H1 (cell line): ENCODE measurements at regions not wholly inside any gene's neighbourhood (a gene's known extent, or its start where the extent isn't known, plus 50 kb on each side); places are given as distances from the start of the nearest gene placed in this dataset.

Experiments used
- CBX5 ChIP-seq: fragments of 300-800, 300-1000 bp; sonication (generic); IDR thresholded peaks from 2 replicates; pipeline ENCODE4 v1.7.1; 2016; ENCODE audit warnings: antibody characterized with exemption, low read length, low read depth
- CTCF ChIP-seq, 3 experiments: IDR thresholded peaks; 1 replicate in 2 of 3; 2 replicates in 1 of 3; pipeline versions ENCODE4 v1.5.1 to v1.6.1; 2011; ENCODE audit warnings: low read length in 3 of 3, mild to moderate bottlenecking in 3 of 3, inconsistent platforms in 2 of 3, low read depth in 1 of 3, moderate library complexity in 1 of 3; ENCODE audit not compliant: insufficient read depth in 1 of 3; ENCODE audit errors: control extremely low read depth in 1 of 3
- RAD21 ChIP-seq, 2 experiments: IDR thresholded peaks in 1 of 2; conservative IDR thresholded peaks in 1 of 2; 2 replicates each; pipeline ENCODE4 v1.6.1; 2011; ENCODE audit warnings: low read depth in 2 of 2, low read length in 2 of 2, improper control_type of control experiment in 1 of 2, inconsistent platforms in 1 of 2, mild to moderate bottlenecking in 1 of 2, moderate library complexity in 1 of 2
- TF ChIP-seq, protein P1 (sequence below): IDR thresholded peaks from 2 replicates; pipeline ENCODE4 v1.6.1; 2012; ENCODE audit warnings: inconsistent platforms

GRCh38 chr6:165042912-165043311, 266.5 kb downstream of the C6orf118 start:
- TF ChIP-seq CTCF (IDR thresholded peaks at IDR 0.05; ENCODE audit: control extremely low read depth in 1 of 3, insufficient read depth in 1 of 3, low read depth in 1 of 3, low read length in 3 of 3) (peak; percentile 25 to 41 (median 26); a peak in 3 of 4 replicates), RAD21 (IDR thresholded peaks at IDR 0.05 in 1 of 2, conservative IDR thresholded peaks at IDR 0.05 in 1 of 2; ENCODE audit: low read depth in 2 of 2, low read length in 2 of 2) (peak; percentile 33 to 45), CBX5 (no peak)
- TF ChIP-seq, protein P1, sequence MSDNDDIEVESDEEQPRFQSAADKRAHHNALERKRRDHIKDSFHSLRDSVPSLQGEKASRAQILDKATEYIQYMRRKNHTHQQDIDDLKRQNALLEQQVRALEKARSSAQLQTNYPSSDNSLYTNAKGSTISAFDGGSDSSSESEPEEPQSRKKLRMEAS: no peak
